HCT116 (cell line): ENCODE measurements at regions not wholly inside any gene's neighbourhood (a gene's known extent, or its start where the extent isn't known, plus 50 kb on each side); places are given as distances from the start of the nearest gene placed in this dataset.

Experiments
- ATAC-seq: fragments of 200-7000 bp; cut with Tn5 transposase; 2 replicates; pipeline ENCODE4 v1.9.1; 2020; ENCODE audit warnings: mild to moderate bottlenecking, moderate library complexity
- BruUV-seq: library from RNA; stranded (reverse); fragments of 400-500 nt; replicated peaks from 2 replicates; lab custom pipeline; 2021; lab: Mats Ljungman, UMichigan
- CTCF ChIA-PET: fragments of 300-600 bp; sonication (Branson Sonifier 250); formaldehyde crosslinking; loops from one replicate; lab custom pipeline; 2021; ENCODE audit warnings: antibody characterized with exemption; lab: Charles Lee
- POLR2A ChIA-PET: fragments of 300-600, 350-600 bp; sonication (Branson Sonifier 250); formaldehyde crosslinking; loops from one replicate; lab custom pipeline; 2021; ENCODE audit warnings: antibody characterized with exemption; lab: Charles Lee
- RAD21 ChIA-PET, 2 experiments: fragments of 300-600 bp; sonication (Branson Sonifier 250); formaldehyde crosslinking; loops; one replicate each; lab custom pipeline; 2023; ENCODE audit warnings: low total read pairs in 2 of 2; ENCODE audit not compliant: uncharacterized antibody in 2 of 2, unreplicated experiment in 2 of 2, low non-redundant PET in 1 of 2; lab: Charles Lee
- DNase-seq: peaks from one replicate; pipeline ENCODE4 v3.0.0-alpha.2; 2010; ENCODE audit warnings: low read depth, low spot score
- H2AFZ ChIP-seq: fragments of 200-600 bp; shearing (Covaris generic), sonication (generic); 2 replicates; pipeline ENCODE4 v1.6.1; 2017; ENCODE audit warnings: low read depth, mixed run types, mixed read lengths, antibody characterized with exemption, low read length; ENCODE audit not compliant: poor library complexity, severe bottlenecking
- H3K27ac ChIP-seq: 2 replicates; pipeline ENCODE4 v1.5.1; 2012; ENCODE audit warnings: low read depth, low read length
- H3K27me3 ChIP-seq: fragments of 200-600 bp; sonication (generic); 2 replicates; pipeline ENCODE4 v1.6.1; 2016; ENCODE audit warnings: mixed run types, low read length, mixed read lengths; ENCODE audit not compliant: insufficient read depth
- H3K36me3 ChIP-seq, 2 experiments: fragments of 200-500 bp in 1 of 2; fragments of 200-600 bp in 1 of 2; sonication (Bioruptor generic) in 1 of 2; sonication (generic) in 1 of 2; 2 replicates each; pipeline versions ENCODE4 v1.5.1 to v1.6.1; 2014 to 2016; ENCODE audit warnings: low read length in 2 of 2, inconsistent platforms in 1 of 2, mixed read lengths in 1 of 2, mixed run types in 1 of 2; ENCODE audit not compliant: insufficient read depth in 2 of 2, control insufficient read depth in 1 of 2
- H3K4me1 ChIP-seq, 2 experiments: fragments of 200-600 bp in 1 of 2; sonication (generic) in 1 of 2; 2 replicates each; pipeline versions ENCODE4 v1.5.1 to v1.6.1; 2012 to 2017; ENCODE audit warnings: low read length in 2 of 2, inconsistent platforms in 1 of 2, mild to moderate bottlenecking in 1 of 2, mixed read lengths in 1 of 2, mixed run types in 1 of 2, moderate library complexity in 1 of 2; ENCODE audit not compliant: insufficient read depth in 2 of 2, control insufficient read depth in 1 of 2
- H3K4me2 ChIP-seq: fragments of 200-600 bp; sonication (generic); 2 replicates; pipeline ENCODE4 v1.6.1; 2017; ENCODE audit warnings: mixed run types, low read length, mixed read lengths
- H3K4me3 ChIP-seq, 2 experiments: fragments of 200-600 bp in 1 of 2; sonication (generic) in 1 of 2; replicated peaks in 1 of 2; 2 replicates each; pipeline ENCODE4 v1.5.1; 2011 to 2016; ENCODE audit warnings: low read length in 2 of 2, control low read depth in 1 of 2, low read depth in 1 of 2, mild to moderate bottlenecking in 1 of 2, mixed read lengths in 1 of 2, mixed run types in 1 of 2
- H3K79me2 ChIP-seq: fragments of 200-600 bp; sonication (generic); 2 replicates; pipeline ENCODE4 v1.6.1; 2017; ENCODE audit warnings: mild to moderate bottlenecking, mixed run types, low read length, moderate library complexity, mixed read lengths; ENCODE audit not compliant: insufficient read depth
- H3K9ac ChIP-seq: fragments of 200-600 bp; sonication (generic); 2 replicates; pipeline ENCODE4 v1.6.1; 2016; ENCODE audit warnings: low read length, mixed read lengths
- H3K9me2 ChIP-seq: fragments of 200-600 bp; sonication (generic), shearing (Covaris generic); 2 replicates; pipeline ENCODE4 v1.6.1; 2017; ENCODE audit warnings: mixed run types, mild to moderate bottlenecking, moderate library complexity; ENCODE audit not compliant: insufficient read depth
- H3K9me3 ChIP-seq, 2 experiments: fragments of 200-500 bp in 1 of 2; fragments of 200-600 bp in 1 of 2; sonication (Bioruptor generic) in 1 of 2; sonication (generic) in 1 of 2; 2 replicates each; pipeline ENCODE4 v1.6.1; 2014 to 2017; ENCODE audit warnings: low read length in 2 of 2, mixed read lengths in 2 of 2, inconsistent platforms in 1 of 2, low read depth in 1 of 2, mild to moderate bottlenecking in 1 of 2, mixed run types in 1 of 2, moderate library complexity in 1 of 2; ENCODE audit not compliant: control insufficient read depth in 1 of 2, insufficient read depth in 1 of 2
- H4K20me1 ChIP-seq: fragments of 200-600 bp; sonication (generic), shearing (Covaris generic); 2 replicates; pipeline ENCODE4 v1.6.1; 2017; ENCODE audit warnings: mixed run types, mild to moderate bottlenecking, moderate library complexity; ENCODE audit not compliant: insufficient read depth
- ATF3 ChIP-seq: IDR thresholded peaks from 2 replicates; pipeline ENCODE4 v1.6.1; 2012
- CBX3 ChIP-seq: IDR thresholded peaks from 2 replicates; pipeline ENCODE4 v1.6.1; 2012; ENCODE audit warnings: low read depth
- CEBPB ChIP-seq: IDR thresholded peaks from 2 replicates; pipeline ENCODE4 v1.6.1; 2012; ENCODE audit warnings: low read depth
- EGR1 ChIP-seq: IDR thresholded peaks from 2 replicates; pipeline ENCODE4 v1.6.1; 2012; ENCODE audit warnings: low read depth
- EZH2 ChIP-seq: fragments of 200-600 bp; sonication (generic); IDR thresholded peaks from 2 replicates; pipeline ENCODE4 v1.6.1; 2017; ENCODE audit warnings: antibody characterized with exemption, mixed run types
- JUND ChIP-seq: IDR thresholded peaks from 2 replicates; pipeline ENCODE4 v1.6.1; 2012
- POLR2A ChIP-seq: IDR thresholded peaks from 2 replicates; pipeline ENCODE4 v1.7.0; 2011; ENCODE audit warnings: borderline replicate concordance; ENCODE audit not compliant: insufficient read depth, insufficient read length; ENCODE audit errors: extremely low read depth
- POLR2AphosphoS5 ChIP-seq: IDR thresholded peaks from 2 replicates; pipeline ENCODE4 v1.6.1; 2011; ENCODE audit warnings: mild to moderate bottlenecking, low read depth, low read length, moderate library complexity
- RAD21 ChIP-seq: IDR thresholded peaks from 2 replicates; pipeline ENCODE4 v1.6.1; 2012; ENCODE audit warnings: low read depth, mild to moderate bottlenecking
- REST ChIP-seq: IDR thresholded peaks from 2 replicates; pipeline ENCODE4 v1.6.1; 2012; ENCODE audit warnings: low read depth
- SIN3A ChIP-seq: IDR thresholded peaks from 2 replicates; pipeline ENCODE4 v1.6.1; 2012; ENCODE audit warnings: low read depth
- SP1 ChIP-seq: IDR thresholded peaks from 2 replicates; pipeline ENCODE4 v1.6.1; 2012; ENCODE audit warnings: low read depth
- SRF ChIP-seq: IDR thresholded peaks from 2 replicates; pipeline ENCODE4 v1.6.1; 2012; ENCODE audit warnings: low read depth
- TCF7L2 ChIP-seq: IDR thresholded peaks from 2 replicates; pipeline ENCODE4 v1.7.0; 2011; ENCODE audit warnings: borderline replicate concordance, inconsistent platforms; ENCODE audit not compliant: insufficient read depth, insufficient read length; ENCODE audit errors: extremely low read depth
- YY1 ChIP-seq: IDR thresholded peaks from 2 replicates; pipeline ENCODE4 v1.6.1; 2011; ENCODE audit warnings: low read length, low read depth, moderate library complexity, mild to moderate bottlenecking; ENCODE audit not compliant: insufficient replicate concordance; ENCODE audit errors: extremely low read depth
- ZFX ChIP-seq: fragments of 450-650 bp; IDR thresholded peaks from 2 replicates; pipeline ENCODE4 v1.6.1; 2017
- ZNF274 ChIP-seq: fragments of 200-500 bp; sonication (Bioruptor generic); IDR thresholded peaks from 2 replicates; pipeline ENCODE4 v1.6.1; 2014; ENCODE audit warnings: mild to moderate bottlenecking, low read depth, low read length, inconsistent platforms
- intact Hi-C: fragments of 100-400 bp; cut with micrococcal nuclease; formaldehyde crosslinking; loops from 2 replicates; pipeline ENCODE4 v1.10.0; 2022
- TF ChIP-seq, protein P1 (sequence below): IDR thresholded peaks from 2 replicates; pipeline ENCODE4 v1.6.1; 2011; ENCODE audit warnings: mild to moderate bottlenecking, low read length, moderate library complexity; ENCODE audit not compliant: insufficient replicate concordance; ENCODE audit errors: extremely low read depth
- TF ChIP-seq, protein P2 (sequence below), 3 experiments: fragments of 200-600 bp in 1 of 3; sonication (generic) in 1 of 3; IDR thresholded peaks in 2 of 3; conservative IDR thresholded peaks in 1 of 3; 2 replicates each; pipeline ENCODE4 v1.5.1; 2012 to 2017; ENCODE audit warnings: low read depth in 2 of 3, low read length in 2 of 3, antibody characterized with exemption in 1 of 3, borderline replicate concordance in 1 of 3, control low read depth in 1 of 3, mild to moderate bottlenecking in 1 of 3, mixed read lengths in 1 of 3, mixed run types in 1 of 3, moderate library complexity in 1 of 3; ENCODE audit not compliant: insufficient read depth in 1 of 3

- Histone ChIP-seq H4K20me1 (no peaks in the 10 kb centered on the region), H3K4me3 (no peak overlapping the region), H3K9me3 (no peaks in the 10 kb centered on the region), H3K4me2 (no peak overlapping the region), H3K27ac (no peak overlapping the region), H3K9ac (no peak overlapping the region), H3K36me3 (no peaks in the 10 kb centered on the region), H3K27me3 (peaks cover 8% of the 10 kb centered on the region; the same call in 1 of the 2 replicates), H3K4me1 (no peaks in the 10 kb centered on the region), H3K79me2 (no peaks in the 10 kb centered on the region), H2AFZ (no peak overlapping the region)
- intact Hi-C loops, result no loop called here
- no TSS peak for BruUV-seq
- DNase-seq (no peak), ATAC-seq (no peak)
- RAD21 ChIA-PET, result no interaction called here
- POLR2A ChIA-PET, result no interaction called here
- TF ChIP-seq EGR1, result no peak
- no peak for TF ChIP-seq SP1
- TF ChIP-seq ZFX, result no peak
- TF ChIP-seq CEBPB, result no peak
- no peak for TF ChIP-seq ZNF274
- TF ChIP-seq, protein P1, sequence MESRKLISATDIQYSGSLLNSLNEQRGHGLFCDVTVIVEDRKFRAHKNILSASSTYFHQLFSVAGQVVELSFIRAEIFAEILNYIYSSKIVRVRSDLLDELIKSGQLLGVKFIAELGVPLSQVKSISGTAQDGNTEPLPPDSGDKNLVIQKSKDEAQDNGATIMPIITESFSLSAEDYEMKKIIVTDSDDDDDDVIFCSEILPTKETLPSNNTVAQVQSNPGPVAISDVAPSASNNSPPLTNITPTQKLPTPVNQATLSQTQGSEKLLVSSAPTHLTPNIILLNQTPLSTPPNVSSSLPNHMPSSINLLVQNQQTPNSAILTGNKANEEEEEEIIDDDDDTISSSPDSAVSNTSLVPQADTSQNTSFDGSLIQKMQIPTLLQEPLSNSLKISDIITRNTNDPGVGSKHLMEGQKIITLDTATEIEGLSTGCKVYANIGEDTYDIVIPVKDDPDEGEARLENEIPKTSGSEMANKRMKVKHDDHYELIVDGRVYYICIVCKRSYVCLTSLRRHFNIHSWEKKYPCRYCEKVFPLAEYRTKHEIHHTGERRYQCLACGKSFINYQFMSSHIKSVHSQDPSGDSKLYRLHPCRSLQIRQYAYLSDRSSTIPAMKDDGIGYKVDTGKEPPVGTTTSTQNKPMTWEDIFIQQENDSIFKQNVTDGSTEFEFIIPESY, result no peak
- no peak for TF ChIP-seq TCF7L2
- no peak for TF ChIP-seq ATF3
- no peak for TF ChIP-seq REST
- TF ChIP-seq YY1, result no peak
- TF ChIP-seq, protein P2, sequence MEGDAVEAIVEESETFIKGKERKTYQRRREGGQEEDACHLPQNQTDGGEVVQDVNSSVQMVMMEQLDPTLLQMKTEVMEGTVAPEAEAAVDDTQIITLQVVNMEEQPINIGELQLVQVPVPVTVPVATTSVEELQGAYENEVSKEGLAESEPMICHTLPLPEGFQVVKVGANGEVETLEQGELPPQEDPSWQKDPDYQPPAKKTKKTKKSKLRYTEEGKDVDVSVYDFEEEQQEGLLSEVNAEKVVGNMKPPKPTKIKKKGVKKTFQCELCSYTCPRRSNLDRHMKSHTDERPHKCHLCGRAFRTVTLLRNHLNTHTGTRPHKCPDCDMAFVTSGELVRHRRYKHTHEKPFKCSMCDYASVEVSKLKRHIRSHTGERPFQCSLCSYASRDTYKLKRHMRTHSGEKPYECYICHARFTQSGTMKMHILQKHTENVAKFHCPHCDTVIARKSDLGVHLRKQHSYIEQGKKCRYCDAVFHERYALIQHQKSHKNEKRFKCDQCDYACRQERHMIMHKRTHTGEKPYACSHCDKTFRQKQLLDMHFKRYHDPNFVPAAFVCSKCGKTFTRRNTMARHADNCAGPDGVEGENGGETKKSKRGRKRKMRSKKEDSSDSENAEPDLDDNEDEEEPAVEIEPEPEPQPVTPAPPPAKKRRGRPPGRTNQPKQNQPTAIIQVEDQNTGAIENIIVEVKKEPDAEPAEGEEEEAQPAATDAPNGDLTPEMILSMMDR (IDR thresholded peaks at IDR 0.05 in 2 of 3, conservative IDR thresholded peaks at IDR 0.05 in 1 of 3; ENCODE audit: borderline replicate concordance in 1 of 3, insufficient read depth in 1 of 3, low read depth in 2 of 3, low read length in 2 of 3), result no peak
- TF ChIP-seq SIN3A, result no peak
- TF ChIP-seq CBX3, result no peak
- TF ChIP-seq EZH2, result no peak
- TF ChIP-seq RAD21, result no peak
- no peak for TF ChIP-seq POLR2AphosphoS5
- no peak for TF ChIP-seq JUND
- TF ChIP-seq POLR2A, result no peak
- no peak for TF ChIP-seq SRF
- TF ChIP-seq, all 23 proteins: peak for 0
- no peaks in the 10 kb centered on the region for H3K9me2 ChIP-seq
- CTCF ChIA-PET, result no interaction called here
These were observed 96.3 kb upstream of the C1QTNF9B start for GRCh38 chr13:23993680-23993985.
